Loucy (cell line): ENCODE measurements at regions not wholly inside any gene's neighbourhood (a gene's known extent, or its start where the extent isn't known, plus 50 kb on each side); places are given as distances from the start of the nearest gene placed in this dataset.

Source experiments
- H2AFZ ChIP-seq: fragments of 200-600 bp; sonication (generic); 2 replicates; pipeline ENCODE4 v1.6.0; 2016; ENCODE audit warnings: antibody characterized with exemption, mild to moderate bottlenecking, low read length, moderate library complexity
- H3F3A ChIP-seq: fragments of 200-600 bp; 2 replicates; pipeline ENCODE4 v1.6.0; 2016; ENCODE audit warnings: antibody characterized with exemption, low read depth, mild to moderate bottlenecking
- H3K27me3 ChIP-seq: fragments of 200-600 bp; sonication (generic); 2 replicates; pipeline ENCODE4 v1.6.1; 2014; ENCODE audit warnings: low read length, mild to moderate bottlenecking; ENCODE audit not compliant: insufficient read depth, poor library complexity, severe bottlenecking
- H3K36me3 ChIP-seq: fragments of 200-600 bp; sonication (generic); 2 replicates; pipeline ENCODE4 v1.6.1; 2016; ENCODE audit warnings: low read length; ENCODE audit not compliant: insufficient read depth
- H3K4me1 ChIP-seq: fragments of 200-600 bp; sonication (generic); 2 replicates; pipeline ENCODE4 v1.5.1; 2014; ENCODE audit warnings: low read length, mild to moderate bottlenecking; ENCODE audit not compliant: insufficient read depth, poor library complexity, severe bottlenecking
- H3K4me2 ChIP-seq: fragments of 200-600 bp; sonication (generic); 2 replicates; pipeline ENCODE4 v1.6.0; 2014; ENCODE audit warnings: antibody characterized with exemption, low read length, low read depth, mild to moderate bottlenecking; ENCODE audit not compliant: poor library complexity, severe bottlenecking
- H3K4me3 ChIP-seq: fragments of 200-600 bp; sonication (generic); 2 replicates; pipeline ENCODE4 v1.5.1; 2014; ENCODE audit warnings: low read length, mild to moderate bottlenecking, mixed read lengths; ENCODE audit not compliant: poor library complexity, severe bottlenecking
- H3K79me2 ChIP-seq: fragments of 200-600 bp; sonication (generic); 2 replicates; pipeline ENCODE4 v1.6.1; 2014; ENCODE audit warnings: low read length; ENCODE audit not compliant: insufficient read depth
- H3K9ac ChIP-seq: fragments of 200-600 bp; sonication (generic); 2 replicates; pipeline ENCODE4 v1.6.0; 2014; ENCODE audit warnings: mild to moderate bottlenecking, low read depth, low read length, moderate library complexity; ENCODE audit not compliant: poor library complexity, severe bottlenecking
- H3K9me2 ChIP-seq: fragments of 200-600 bp; sonication (generic); replicated peaks from 2 replicates; pipeline ENCODE4 v1.6.1; 2016; ENCODE audit warnings: low read depth, low read length, mixed read lengths
- H3K9me3 ChIP-seq: fragments of 200-600 bp; sonication (generic); 2 replicates; pipeline ENCODE4 v1.6.1; 2014; ENCODE audit warnings: mild to moderate bottlenecking, antibody characterized with exemption, low read length, low read depth; ENCODE audit not compliant: insufficient read depth
- H4K20me1 ChIP-seq: fragments of 200-600 bp; sonication (generic); 2 replicates; pipeline ENCODE4 v1.6.0; 2014; ENCODE audit warnings: antibody characterized with exemption, low read length, mild to moderate bottlenecking; ENCODE audit not compliant: insufficient read depth, poor library complexity, severe bottlenecking
- CTCF ChIP-seq: fragments of 200-600 bp; sonication (generic); conservative IDR thresholded peaks from 2 replicates; pipeline ENCODE4 v1.5.1; 2014; ENCODE audit warnings: mild to moderate bottlenecking, antibody characterized with exemption, low read length
- EZH2phosphoT487 ChIP-seq: fragments of 200-600 bp; IDR thresholded peaks from 2 replicates; pipeline ENCODE4 v1.6.1; 2018; ENCODE audit warnings: antibody characterized with exemption, mild to moderate bottlenecking, moderate library complexity, borderline replicate concordance

- no peaks in the 10 kb centered on the region for H3K79me2 ChIP-seq
- no peaks in the 10 kb centered on the region for H3K36me3 ChIP-seq
- H3K9me2 ChIP-seq: no peaks in the 10 kb centered on the region
- H3F3A ChIP-seq: no peaks in the 10 kb centered on the region
- H3K4me2 ChIP-seq: no peak overlapping the region
- H4K20me1 ChIP-seq: no peaks in the 10 kb centered on the region
- TF ChIP-seq EZH2phosphoT487 (no peak), CTCF (no peak)
- H3K9me3 ChIP-seq: peaks cover 2% of the 10 kb centered on the region; the same call in 1 of the 2 replicates
- no peak overlapping the region for H3K4me3 ChIP-seq
- H3K27me3 ChIP-seq: no peaks in the 10 kb centered on the region
- H2AFZ ChIP-seq: no peak overlapping the region
- no peaks in the 10 kb centered on the region for H3K4me1 ChIP-seq
- no peak overlapping the region for H3K9ac ChIP-seq
Measured at GRCh38 chr7:155865830-155866525, 53.7 kb upstream of the SHH start.

GRCh38 chr7:155864991-155865690, 52.9 kb upstream of the SHH start:
- Histone ChIP-seq H3K4me3 (no peak overlapping the region), H3K4me2 (no peak overlapping the region), H3K27me3 (no peaks in the 10 kb centered on the region), H3K9ac (no peak overlapping the region), H4K20me1 (no peaks in the 10 kb centered on the region), H2AFZ (no peak overlapping the region), H3K36me3 (no peaks in the 10 kb centered on the region), H3F3A (no peaks in the 10 kb centered on the region), H3K79me2 (no peaks in the 10 kb centered on the region), H3K4me1 (no peaks in the 10 kb centered on the region), H3K9me3 (no peaks in the 10 kb centered on the region; the same call in 1 of the 2 replicates), H3K9me2 (no peaks in the 10 kb centered on the region)
- no peak for TF ChIP-seq EZH2phosphoT487

- Histone ChIP-seq H3K4me3 (no peak overlapping the region), H3K4me1 (no peaks in the 10 kb centered on the region), H3K9ac (no peak overlapping the region), H3K36me3 (no peaks in the 10 kb centered on the region), H3F3A (no peaks in the 10 kb centered on the region), H2AFZ (no peak overlapping the region), H3K9me2 (no peaks in the 10 kb centered on the region), H3K79me2 (no peaks in the 10 kb centered on the region), H3K27me3 (no peaks in the 10 kb centered on the region), H3K4me2 (no peak overlapping the region), H3K9me3 (no peaks in the 10 kb centered on the region; the same call in 1 of the 2 replicates), H4K20me1 (no peaks in the 10 kb centered on the region)
- TF ChIP-seq CTCF: no peak
- no peak for TF ChIP-seq EZH2phosphoT487
Measured at GRCh38 chr7:155864271-155864985, 52.2 kb upstream of the SHH start.
